IMR-90 (cell line): ENCODE measurements at regions not wholly inside any gene's neighbourhood (a gene's known extent, or its start where the extent isn't known, plus 50 kb on each side); places are given as distances from the start of the nearest gene placed in this dataset.

ENCODE experiments used
- ATAC-seq: fragments of 200-7000 bp; cut with Tn5 transposase; 2 replicates; pipeline ENCODE4 v1.9.1; 2020; ENCODE audit warnings: low read depth, mild to moderate bottlenecking, moderate library complexity
- BruUV-seq: library from RNA; stranded (reverse); fragments of 400-500 nt; replicated peaks from 2 replicates; lab custom pipeline; 2021; lab: Mats Ljungman, UMichigan
- CTCF ChIA-PET: fragments of 300-600 bp; formaldehyde crosslinking; extraction: SDS; loops from one replicate; lab custom pipeline; 2021; ENCODE audit warnings: antibody characterized with exemption; lab: Yijun Ruan, JAX
- POLR2A ChIA-PET: fragments of 300-600 bp; sonication (Branson Sonifier 250); formaldehyde crosslinking; loops from one replicate; lab custom pipeline; 2022; ENCODE audit warnings: antibody characterized with exemption; ENCODE audit not compliant: unreplicated experiment; lab: Charles Lee
- DNase-seq: peaks from one replicate; pipeline ENCODE4 v3.0.0; 2013
- H2AFZ ChIP-seq: replicated peaks from 2 replicates; pipeline ENCODE3; 2013; ENCODE audit warnings: low read length, mild to moderate bottlenecking; ENCODE audit not compliant: poor library complexity
- H2AK5ac ChIP-seq: 2 replicates; pipeline ENCODE4 v1.6.1; 2013; ENCODE audit warnings: low read depth, low read length, inconsistent platforms
- H2AK9ac ChIP-seq: replicated peaks from 2 replicates; pipeline ENCODE3; 2013; ENCODE audit warnings: mild to moderate bottlenecking, low read depth, low read length, moderate library complexity; ENCODE audit not compliant: poor library complexity
- H2BK120ac ChIP-seq: 2 replicates; pipeline ENCODE4 v1.6.1; 2013; ENCODE audit warnings: low read depth, low read length, inconsistent platforms
- H2BK15ac ChIP-seq: 3 replicates; pipeline ENCODE4 v1.6.1; 2013; ENCODE audit warnings: low read depth, low read length, inconsistent platforms
- H2BK20ac ChIP-seq: 2 replicates; pipeline ENCODE4 v1.6.1; 2013; ENCODE audit warnings: low read depth, mild to moderate bottlenecking, inconsistent platforms, low read length, moderate library complexity
- H2BK5ac ChIP-seq: 2 replicates; pipeline ENCODE4 v1.6.1; 2013; ENCODE audit warnings: mild to moderate bottlenecking, low read depth, low read length, inconsistent platforms; ENCODE audit not compliant: poor library complexity, severe bottlenecking
- H3K14ac ChIP-seq: replicated peaks from 2 replicates; pipeline ENCODE4 v1.6.1; 2013; ENCODE audit warnings: low read depth, low read length, inconsistent platforms
- H3K18ac ChIP-seq: 2 replicates; pipeline ENCODE4 v1.6.1; 2013; ENCODE audit warnings: low read depth, low read length, control low read depth
- H3K23ac ChIP-seq: 2 replicates; pipeline ENCODE4 v1.6.1; 2013; ENCODE audit warnings: low read depth, low read length, inconsistent platforms
- H3K27ac ChIP-seq: 2 replicates; pipeline ENCODE4 v1.5.1; 2013; ENCODE audit warnings: mild to moderate bottlenecking, control low read depth, low read length; ENCODE audit not compliant: insufficient read depth
- H3K27me3 ChIP-seq: 2 replicates; pipeline ENCODE4 v1.6.1; 2013; ENCODE audit warnings: low read length; ENCODE audit not compliant: control insufficient read depth, insufficient read depth
- H3K36me3 ChIP-seq: 2 replicates; pipeline ENCODE4 v1.6.1; 2013; ENCODE audit warnings: low read length, mixed read lengths; ENCODE audit not compliant: control insufficient read depth, insufficient read depth
- H3K4ac ChIP-seq: 2 replicates; pipeline ENCODE4 v1.6.1; 2013; ENCODE audit warnings: low read depth, low read length, inconsistent platforms
- H3K4me1 ChIP-seq: 2 replicates; pipeline ENCODE4 v1.6.1; 2013; ENCODE audit warnings: low read length, mixed read lengths; ENCODE audit not compliant: control insufficient read depth, insufficient read depth
- H3K4me2 ChIP-seq: 2 replicates; pipeline ENCODE4 v1.6.1; 2013; ENCODE audit warnings: low read depth, mild to moderate bottlenecking, control low read depth, low read length, moderate library complexity
- H3K4me3 ChIP-seq: 2 replicates; pipeline ENCODE4 v1.5.1; 2013; ENCODE audit warnings: low read depth, mild to moderate bottlenecking, control low read depth, low read length, moderate library complexity; ENCODE audit not compliant: insufficient read depth
- H3K56ac ChIP-seq: 2 replicates; pipeline ENCODE4 v1.6.1; 2013; ENCODE audit warnings: low read length, inconsistent platforms; ENCODE audit not compliant: insufficient read depth; ENCODE audit errors: extremely low read depth
- H3K79me1 ChIP-seq, 2 experiments: 2 replicates each; pipeline ENCODE4 v1.6.1; 2013; ENCODE audit warnings: low read length in 2 of 2, inconsistent platforms in 1 of 2, low read depth in 1 of 2
- H3K9ac ChIP-seq: 2 replicates; pipeline ENCODE4 v1.6.1; 2013; ENCODE audit warnings: low read depth, low read length, control low read depth
- H3K9me1 ChIP-seq: 2 replicates; pipeline ENCODE4 v1.6.1; 2013; ENCODE audit warnings: low read length, inconsistent platforms; ENCODE audit not compliant: insufficient read depth
- H3K9me3 ChIP-seq: 2 replicates; pipeline ENCODE4 v1.6.1; 2013; ENCODE audit warnings: low read length; ENCODE audit not compliant: control insufficient read depth, insufficient read depth
- H4K20me1 ChIP-seq: 2 replicates; pipeline ENCODE4 v1.6.1; 2013; ENCODE audit warnings: low read length, inconsistent platforms; ENCODE audit not compliant: insufficient read depth
- H4K5ac ChIP-seq: 2 replicates; pipeline ENCODE4 v1.6.1; 2013; ENCODE audit warnings: mild to moderate bottlenecking, low read depth, low read length, control low read depth
- H4K8ac ChIP-seq, 2 experiments: 2 replicates each; pipeline ENCODE4 v1.6.1; 2013; ENCODE audit warnings: low read depth in 2 of 2, low read length in 2 of 2, control low read depth in 1 of 2, inconsistent platforms in 1 of 2
- H4K91ac ChIP-seq: 2 replicates; pipeline ENCODE4 v1.6.1; 2013; ENCODE audit warnings: low read depth, low read length, inconsistent platforms; ENCODE audit not compliant: insufficient read depth
- BHLHE40 ChIP-seq: fragments of 150-350 bp; IDR thresholded peaks from 2 replicates; pipeline ENCODE4 v1.6.1; 2016; ENCODE audit warnings: mild to moderate bottlenecking, low read depth, low read length
- CEBPB ChIP-seq: IDR thresholded peaks from 2 replicates; pipeline ENCODE4 v1.6.1; 2012; ENCODE audit warnings: low read depth, low read length, improper control_type of control experiment
- MAZ ChIP-seq: IDR thresholded peaks from 2 replicates; pipeline ENCODE4 v1.6.1; 2012; ENCODE audit warnings: low read depth, mild to moderate bottlenecking, low read length, improper control_type of control experiment, moderate library complexity, borderline replicate concordance
- POLR2A ChIP-seq: IDR thresholded peaks from 2 replicates; pipeline ENCODE4 v1.6.1; 2012; ENCODE audit warnings: mild to moderate bottlenecking, low read depth, low read length
- RFX5 ChIP-seq: IDR thresholded peaks from 2 replicates; pipeline ENCODE4 v1.8.0; 2012; ENCODE audit warnings: low read depth, mild to moderate bottlenecking, low read length, moderate library complexity
- WGBS, 2 experiments: methylation state at CpG; one replicate each; pipeline versions ENCODE4 v1.1.5 to v1.1.7; 2013; ENCODE audit warnings: missing lambda C conversion rate in 2 of 2; ENCODE audit not compliant: insufficient read length in 1 of 2; ENCODE audit errors: extremely low coverage in 2 of 2; 5-methylcytosine and 5-hydroxymethylcytosine counted together
- dilution Hi-C: fragments of 300-500 bp; cut with HindIII; formaldehyde crosslinking; loops from one replicate; pipeline ENCODE4 v1.14.3; 2018; ENCODE audit warnings: low sequenced_read_pairs; ENCODE audit not compliant: unreplicated experiment
- in situ Hi-C: fragments of 300-500 bp; cut with MboI; formaldehyde crosslinking; loops from 3 replicates; pipeline ENCODE4 v1.14.3; 2019; ENCODE audit warnings: low sequenced_read_pairs, inconsistent platforms, mixed read lengths
- intact Hi-C: fragments of 100-400 bp; cut with micrococcal nuclease; formaldehyde crosslinking; loops from 2 replicates; pipeline ENCODE4 v1.10.0; 2022
- TF ChIP-seq, protein P1 (sequence below): fragments of 150-350 bp; IDR thresholded peaks from 2 replicates; pipeline ENCODE4 v1.6.1; 2017; ENCODE audit warnings: mild to moderate bottlenecking, antibody characterized with exemption, low read length, low read depth

DNA sequence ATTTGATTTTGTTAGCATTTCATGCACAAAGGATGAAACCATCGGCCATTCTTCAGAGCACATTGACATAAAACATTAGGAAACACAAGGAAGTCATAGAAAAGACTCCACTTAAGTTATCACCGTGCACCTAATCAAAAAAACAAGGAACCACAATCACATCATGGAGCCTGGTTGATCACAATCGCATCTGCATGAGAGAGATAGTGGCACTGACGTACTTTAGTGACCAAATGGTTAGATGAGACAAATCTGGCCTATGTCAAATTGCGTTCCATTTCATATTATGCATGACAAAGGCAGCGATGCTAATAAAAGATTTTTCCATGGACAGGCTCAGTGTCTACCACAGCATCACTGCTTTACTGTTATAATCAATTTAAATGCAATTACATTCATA, 571.8 kb upstream of the ADGRL2 start:
- no peak for DNase-seq
- TF ChIP-seq, protein P1, sequence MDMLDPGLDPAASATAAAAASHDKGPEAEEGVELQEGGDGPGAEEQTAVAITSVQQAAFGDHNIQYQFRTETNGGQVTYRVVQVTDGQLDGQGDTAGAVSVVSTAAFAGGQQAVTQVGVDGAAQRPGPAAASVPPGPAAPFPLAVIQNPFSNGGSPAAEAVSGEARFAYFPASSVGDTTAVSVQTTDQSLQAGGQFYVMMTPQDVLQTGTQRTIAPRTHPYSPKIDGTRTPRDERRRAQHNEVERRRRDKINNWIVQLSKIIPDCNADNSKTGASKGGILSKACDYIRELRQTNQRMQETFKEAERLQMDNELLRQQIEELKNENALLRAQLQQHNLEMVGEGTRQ = no peak
- TF ChIP-seq CEBPB = no peak
- TF ChIP-seq BHLHE40 = no peak
- TF ChIP-seq RFX5 = no peak
- TF ChIP-seq POLR2A = no peak
- no peak for TF ChIP-seq MAZ
- H4K8ac ChIP-seq = no peak overlapping the region
- H3K4me3 ChIP-seq = no peak overlapping the region
- H3K4me1 ChIP-seq = no peaks in the 10 kb centered on the region
- H3K27me3 ChIP-seq = no peaks in the 10 kb centered on the region
- H2BK120ac ChIP-seq = no peak overlapping the region
- no TSS peak for BruUV-seq
- no peak for ATAC-seq
- H2AK5ac ChIP-seq = no peak overlapping the region
- H4K91ac ChIP-seq = no peak overlapping the region
- H3K9me3 ChIP-seq = no peaks in the 10 kb centered on the region
- H2BK5ac ChIP-seq = no peak overlapping the region
- H2BK20ac ChIP-seq = no peak overlapping the region
- POLR2A ChIA-PET = no interaction called here
- no peak overlapping the region for H2BK15ac ChIP-seq
- H2AK9ac ChIP-seq = no peak overlapping the region
- no CpG with 5 or more reads among the region's 6 CpGs for WGBS, 2 experiments
- H3K4ac ChIP-seq = no peak overlapping the region
- CTCF ChIA-PET = no interaction called here
- H3K79me1 ChIP-seq = no peaks in the 10 kb centered on the region
- H3K14ac ChIP-seq = no peak overlapping the region
- H4K5ac ChIP-seq = no peak overlapping the region
- H3K27ac ChIP-seq = no peak overlapping the region
- in situ Hi-C loops = no loop called here
- no peak overlapping the region for H3K56ac ChIP-seq
- intact Hi-C loops = no loop called here
- dilution Hi-C loops = no loop called here
- H2AFZ ChIP-seq = no peak overlapping the region
- H3K23ac ChIP-seq = no peak overlapping the region
- H4K20me1 ChIP-seq = no peaks in the 10 kb centered on the region
- H3K18ac ChIP-seq = no peak overlapping the region
- no peak overlapping the region for H3K4me2 ChIP-seq
- no peaks in the 10 kb centered on the region for H3K36me3 ChIP-seq
- H3K9me1 ChIP-seq = no peaks in the 10 kb centered on the region
- H3K9ac ChIP-seq = no peak overlapping the region
